SJSA1 (cell line): ENCODE measurements at regions not wholly inside any gene's neighbourhood (a gene's known extent, or its start where the extent isn't known, plus 50 kb on each side); places are given as distances from the start of the nearest gene placed in this dataset.
"Not testable (repeated sequence)": the region's sequence is repeated elsewhere in the genome, so short reads cannot be mapped to it uniquely, and the experiment has no call there.

ENCODE experiments used
- DNase-seq, 2 experiments: peaks; one replicate each; pipeline ENCODE4 v3.0.0-alpha.2; 2015 to 2020; ENCODE audit warnings: low spot score in 2 of 2, low read depth in 1 of 2
- H3K27ac ChIP-seq: fragments of 250-450 bp; sonication (Bioruptor Pico); 2 replicates; pipeline ENCODE4 v1.5.1; 2020; ENCODE audit warnings: mild to moderate bottlenecking, moderate library complexity
- H3K27me3 ChIP-seq: fragments of 250-450 bp; sonication (Bioruptor Pico); replicated peaks from 2 replicates; pipeline ENCODE4 v1.5.1; 2020; ENCODE audit warnings: mild to moderate bottlenecking, moderate library complexity
- H3K36me3 ChIP-seq: fragments of 250-450 bp; sonication (Bioruptor Pico); 2 replicates; pipeline ENCODE4 v1.5.1; 2020; ENCODE audit warnings: mild to moderate bottlenecking
- H3K4me1 ChIP-seq: fragments of 250-450 bp; sonication (Bioruptor Pico); replicated peaks from 2 replicates; pipeline ENCODE4 v1.6.1; 2021; ENCODE audit warnings: mild to moderate bottlenecking
- H3K4me3 ChIP-seq: fragments of 250-450 bp; sonication (Bioruptor Pico); 2 replicates; pipeline ENCODE4 v1.5.1; 2020; ENCODE audit warnings: mild to moderate bottlenecking
- H3K9me3 ChIP-seq: fragments of 250-450 bp; sonication (Bioruptor Pico); replicated peaks from 2 replicates; pipeline ENCODE4 v1.5.1; 2020; ENCODE audit warnings: mild to moderate bottlenecking

DNA sequence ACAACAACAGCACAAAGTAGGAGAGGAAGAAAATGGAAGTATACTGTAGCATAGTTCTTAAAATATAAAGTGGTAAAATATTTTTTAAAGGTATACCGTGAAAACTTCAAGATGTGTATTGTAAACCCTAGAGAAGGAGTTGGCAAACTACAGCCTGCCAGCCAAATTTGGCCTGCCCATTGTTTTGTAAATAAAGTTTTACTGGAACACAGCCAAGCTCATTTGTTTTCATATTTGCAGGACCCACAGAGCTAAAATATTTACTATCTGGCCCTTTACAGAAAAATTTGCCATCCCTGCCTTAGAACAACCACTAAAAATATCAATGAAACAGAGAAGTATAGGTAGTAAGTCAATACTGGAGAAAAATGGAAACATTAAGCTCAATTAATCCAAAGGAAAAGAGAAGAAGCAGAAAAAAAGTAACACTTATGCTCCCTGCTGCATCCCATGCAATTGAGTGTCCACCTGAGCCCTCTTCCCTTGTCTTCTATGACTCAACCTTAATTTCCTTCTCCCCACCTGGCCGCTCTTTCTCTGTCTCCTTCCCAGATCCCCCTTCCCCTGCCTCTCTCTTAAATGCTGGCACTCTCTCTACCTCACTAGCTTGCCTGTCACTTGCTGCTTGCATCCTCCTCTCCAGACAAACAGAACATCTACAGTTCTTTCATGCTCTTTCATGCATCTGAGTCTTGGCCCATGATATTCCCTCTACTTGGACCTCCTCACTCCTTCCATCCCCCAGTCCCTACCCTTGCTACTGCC, 50.6 kb upstream of the FER start:
- 0 out of 2 replicates have a peak, but pooled peaks cover 3% of the 10 kb centered on the region for H3K27me3 ChIP-seq
- no peaks in the 10 kb centered on the region for H3K9me3 ChIP-seq
- H3K4me3 ChIP-seq: no peak overlapping the region
- no peaks in the 10 kb centered on the region for H3K36me3 ChIP-seq
- H3K4me1 ChIP-seq: no peaks in the 10 kb centered on the region
- no peak for DNase-seq
- H3K27ac ChIP-seq: no peak overlapping the region

DNA sequence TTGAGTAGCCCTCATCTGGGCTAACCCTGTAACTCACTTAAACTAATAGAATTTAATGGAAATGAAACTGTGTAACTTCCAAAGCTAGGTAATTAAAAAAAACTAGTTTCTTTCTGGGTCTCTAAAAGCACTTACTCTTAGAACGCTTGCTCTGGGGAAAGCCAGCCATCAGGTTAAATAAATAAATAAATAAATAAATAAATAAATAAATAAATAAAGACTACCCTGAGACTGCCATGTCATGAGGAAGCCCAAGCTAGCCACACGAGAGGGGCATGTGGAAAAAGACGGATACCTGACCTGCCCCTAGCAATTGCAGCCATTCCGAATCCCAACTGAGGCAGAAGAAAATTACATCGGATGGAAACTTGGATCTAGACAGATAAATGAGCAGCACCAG, 51.3 kb upstream of the FER start:
- H3K4me1 ChIP-seq: no peaks in the 10 kb centered on the region
- H3K36me3 ChIP-seq: no peaks in the 10 kb centered on the region
- DNase-seq: no peak
- 0 out of 2 replicates have a peak, but pooled peaks cover 3% of the 10 kb centered on the region for H3K27me3 ChIP-seq
- no peaks in the 10 kb centered on the region for H3K9me3 ChIP-seq
- H3K4me3 ChIP-seq: no peak overlapping the region
- no peak overlapping the region for H3K27ac ChIP-seq

DNA sequence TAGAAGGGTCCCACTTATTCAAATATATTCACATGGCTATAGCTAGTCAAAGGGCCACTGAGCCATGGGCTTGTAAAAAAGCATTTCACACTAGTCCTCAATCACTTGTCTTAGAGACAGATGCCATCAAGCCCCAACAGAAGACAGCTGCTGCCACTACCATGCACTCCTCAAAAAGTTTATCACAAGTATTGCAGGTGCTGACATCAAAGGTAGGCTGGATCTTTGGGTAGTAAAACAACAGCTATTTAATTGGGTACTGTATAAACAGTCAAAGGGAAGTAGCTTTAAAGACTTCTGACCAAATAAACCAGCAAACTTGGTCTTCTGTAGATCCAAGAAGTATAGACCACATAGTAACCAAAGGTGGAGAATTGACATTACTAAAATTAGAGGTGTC, 59.2 kb upstream of the FER start:
- H3K4me1 ChIP-seq: no peaks in the 10 kb centered on the region
- no peak overlapping the region for H3K4me3 ChIP-seq
- no peak overlapping the region for H3K27ac ChIP-seq
- H3K36me3 ChIP-seq: no peaks in the 10 kb centered on the region; the same call in 1 of the 2 replicates
- DNase-seq: no peak
- H3K27me3 ChIP-seq: no peaks in the 10 kb centered on the region
- H3K9me3 ChIP-seq: no peaks in the 10 kb centered on the region

DNA sequence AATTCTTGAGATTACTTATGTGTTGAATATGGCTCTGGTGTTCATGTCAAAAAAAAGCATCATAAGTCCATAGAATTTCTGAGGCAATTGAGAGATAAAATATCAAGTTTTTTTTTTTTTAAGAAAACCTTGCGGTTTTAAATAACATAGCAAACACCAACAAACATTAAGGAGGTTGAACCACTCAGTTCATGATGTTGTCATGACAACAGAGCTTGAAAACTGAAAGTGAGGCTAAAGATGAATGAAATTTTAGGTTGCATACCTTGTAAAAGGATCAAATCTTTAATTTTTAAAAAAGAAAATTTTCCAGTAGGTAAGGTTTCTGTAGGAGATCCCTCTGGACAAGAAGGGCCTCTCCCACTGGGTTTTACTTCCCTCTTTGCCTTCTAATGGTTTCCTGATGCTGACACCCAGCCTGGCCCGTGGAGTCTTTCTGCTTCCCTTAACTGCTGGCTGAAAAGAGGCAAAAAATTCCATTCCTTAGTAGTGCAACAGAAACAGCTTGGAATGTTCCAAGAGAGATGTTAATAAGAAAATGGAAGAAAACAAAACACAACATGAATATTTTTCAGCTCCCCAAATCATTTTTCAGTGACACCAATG, 60.0 kb upstream of the FER start:
- H3K9me3 ChIP-seq: no peaks in the 10 kb centered on the region
- H3K4me3 ChIP-seq: no peak overlapping the region
- H3K27me3 ChIP-seq: no peaks in the 10 kb centered on the region
- H3K4me1 ChIP-seq: no peaks in the 10 kb centered on the region
- no peak overlapping the region for H3K27ac ChIP-seq
- no peaks in the 10 kb centered on the region; the same call in 1 of the 2 replicates for H3K36me3 ChIP-seq
- DNase-seq: no peak

DNA sequence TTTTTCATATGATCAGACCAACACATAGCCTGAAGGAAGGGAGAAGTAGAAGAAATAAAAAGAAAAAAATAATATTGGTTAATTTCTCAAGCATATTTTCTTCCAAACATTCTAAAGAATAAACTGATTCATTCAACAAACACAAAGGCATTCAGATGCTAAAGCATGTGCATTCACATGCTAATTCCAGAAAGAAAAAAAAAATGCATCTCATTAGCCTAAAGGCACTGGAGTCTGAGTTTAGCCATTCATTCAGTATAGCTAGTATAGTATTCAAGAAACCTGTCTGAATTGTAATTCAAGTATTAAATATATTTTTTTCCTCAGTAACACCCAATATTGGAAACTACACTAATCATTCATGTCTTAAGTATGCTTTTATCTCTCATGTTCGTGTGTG, 61.0 kb upstream of the FER start:
- Histone ChIP-seq H3K36me3 (no peaks in the 10 kb centered on the region; the same call in 1 of the 2 replicates), H3K27ac (no peak overlapping the region), H3K4me3 (no peak overlapping the region), H3K9me3 (no peaks in the 10 kb centered on the region), H3K4me1 (no peaks in the 10 kb centered on the region), H3K27me3 (no peaks in the 10 kb centered on the region)
- no peak for DNase-seq

DNA sequence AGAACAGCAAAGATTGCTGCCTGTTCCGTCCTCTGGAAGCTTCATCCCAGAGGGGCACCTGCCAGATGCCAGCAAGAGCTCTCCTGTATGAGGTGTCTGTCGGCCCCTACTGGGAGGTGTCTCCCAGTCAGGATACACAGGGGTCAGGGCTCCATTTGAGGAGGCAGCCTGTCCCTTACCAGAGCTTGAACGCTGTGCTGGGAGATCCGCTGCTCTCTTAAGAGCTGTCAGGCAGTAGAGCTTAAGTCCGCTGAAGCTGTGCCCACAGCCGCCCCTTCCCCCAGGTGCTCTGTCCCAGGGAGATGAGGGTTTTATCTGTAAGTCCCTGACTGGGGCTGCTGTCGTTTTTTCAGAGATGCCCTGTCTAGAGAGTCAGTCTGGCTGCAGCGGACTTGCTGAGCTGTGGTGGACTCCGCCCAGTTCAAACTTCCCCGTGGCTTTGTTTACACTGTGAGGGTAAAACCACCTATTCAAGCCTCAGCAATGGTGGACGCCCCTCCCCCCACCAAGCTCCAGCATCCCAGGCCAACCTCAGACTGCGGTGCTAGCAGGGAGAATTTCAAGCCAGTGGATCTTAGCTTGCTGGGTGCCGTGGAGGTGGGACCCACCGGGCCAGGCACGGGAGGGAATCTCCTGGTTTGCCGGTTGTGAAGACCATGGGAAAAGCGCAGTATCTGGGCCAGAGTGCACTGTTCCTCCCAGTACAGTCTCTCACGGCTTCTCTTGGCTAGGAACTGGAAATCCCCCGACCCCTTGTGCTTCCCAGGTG, 62.1 kb upstream of the FER start:
- not testable (repeated sequence) for DNase-seq, H3K4me3 ChIP-seq, H3K36me3 ChIP-seq, H3K9me3 ChIP-seq, H3K27ac ChIP-seq, H3K27me3 ChIP-seq, H3K4me1 ChIP-seq

DNA sequence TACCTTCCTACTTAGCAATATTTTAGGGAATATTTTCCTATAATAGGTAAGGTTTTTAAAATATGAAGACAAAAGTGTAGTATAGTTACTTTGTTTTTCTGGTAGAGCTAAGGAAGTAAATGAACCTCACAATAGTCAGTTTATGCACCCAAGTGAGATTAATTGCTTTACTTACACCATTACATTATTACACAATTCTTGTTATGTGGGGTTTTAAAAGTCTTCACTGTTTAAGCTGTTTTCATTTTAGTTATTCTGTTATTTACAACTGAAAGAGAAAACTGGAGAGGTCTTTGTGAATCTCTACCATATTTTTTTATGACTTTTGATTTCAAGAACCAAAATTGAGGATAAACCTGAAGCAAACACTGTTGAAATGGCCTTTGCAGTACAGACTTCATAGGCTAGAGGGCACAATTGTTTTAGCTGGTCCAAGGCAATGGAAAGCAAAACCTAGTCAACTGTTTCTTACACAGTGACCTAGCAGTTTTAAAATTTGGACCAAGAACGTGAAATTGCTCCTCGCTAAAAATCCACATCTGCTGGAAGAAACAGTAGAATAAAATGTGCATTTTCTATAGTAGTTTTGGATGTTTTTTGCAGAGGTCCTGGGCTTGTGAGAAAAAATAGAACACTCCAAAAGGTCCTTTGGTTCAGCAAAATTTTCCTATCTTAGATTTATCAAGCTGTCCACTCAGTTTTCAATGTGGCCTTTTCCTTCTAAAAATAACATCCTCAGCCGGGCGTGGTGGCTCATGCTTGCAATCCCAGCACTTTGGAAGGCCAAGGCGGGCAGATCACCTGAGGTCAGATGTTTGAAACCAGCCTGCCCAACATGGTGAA, 66.4 kb upstream of the FER start:
- Histone ChIP-seq H3K27ac (no peak overlapping the region), H3K27me3 (no peaks in the 10 kb centered on the region; the same call in 1 of the 2 replicates), H3K36me3 (no peaks in the 10 kb centered on the region), H3K4me1 (no peaks in the 10 kb centered on the region), H3K4me3 (no peak overlapping the region), H3K9me3 (no peaks in the 10 kb centered on the region)
- DNase-seq: peak in 1 of 2 experiments; percentile 49

DNA sequence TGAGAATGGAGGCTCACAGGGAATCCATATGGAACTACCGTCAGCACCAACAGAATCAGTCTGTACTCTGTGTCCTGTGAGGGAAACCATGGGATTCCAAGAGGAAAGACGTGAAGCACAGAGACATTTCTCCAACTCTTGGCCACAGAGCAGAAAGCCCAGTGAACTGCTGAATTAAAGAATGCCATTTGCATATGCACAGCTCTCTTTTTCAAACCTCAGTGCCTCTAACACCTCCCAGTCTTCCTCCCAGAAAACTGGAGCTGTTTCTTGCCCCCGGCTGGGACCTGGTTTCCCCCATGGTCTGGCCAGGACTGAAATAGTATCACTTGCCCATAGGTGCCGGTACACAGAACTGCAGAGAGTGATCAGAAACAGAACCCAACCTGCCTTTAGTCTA, 69.6 kb upstream of the FER start:
- no peak for DNase-seq
- no peaks in the 10 kb centered on the region for H3K4me1 ChIP-seq
- H3K9me3 ChIP-seq: no peaks in the 10 kb centered on the region
- no peak overlapping the region for H3K4me3 ChIP-seq
- no peaks in the 10 kb centered on the region for H3K36me3 ChIP-seq
- no peak overlapping the region for H3K27ac ChIP-seq
- H3K27me3 ChIP-seq: no peaks in the 10 kb centered on the region; the same call in 1 of the 2 replicates

DNA sequence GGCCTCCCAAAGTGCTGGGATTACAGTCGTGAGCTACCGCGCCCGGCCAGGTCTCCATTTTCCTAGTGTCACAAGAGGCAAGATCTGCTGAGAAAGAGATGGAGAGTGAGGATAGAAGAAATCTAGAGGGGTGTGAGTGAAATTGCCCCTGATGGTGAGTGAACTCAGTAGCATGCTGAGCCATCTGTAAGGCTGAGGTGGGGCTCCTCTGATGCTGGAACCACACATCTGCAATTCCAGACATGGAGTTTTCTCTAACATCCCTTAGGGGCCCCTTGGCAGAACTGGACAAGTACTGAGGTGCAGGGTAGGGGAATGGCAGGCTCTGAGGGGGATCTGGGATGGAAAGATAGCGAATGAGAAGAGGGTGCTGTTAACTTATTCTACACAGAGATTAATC, 72.0 kb upstream of the FER start:
- no peak overlapping the region for H3K27ac ChIP-seq
- no peaks in the 10 kb centered on the region for H3K9me3 ChIP-seq
- no peak for DNase-seq
- no peaks in the 10 kb centered on the region for H3K36me3 ChIP-seq
- no peak overlapping the region for H3K4me3 ChIP-seq
- H3K27me3 ChIP-seq: no peaks in the 10 kb centered on the region; the same call in 1 of the 2 replicates
- H3K4me1 ChIP-seq: no peaks in the 10 kb centered on the region

DNA sequence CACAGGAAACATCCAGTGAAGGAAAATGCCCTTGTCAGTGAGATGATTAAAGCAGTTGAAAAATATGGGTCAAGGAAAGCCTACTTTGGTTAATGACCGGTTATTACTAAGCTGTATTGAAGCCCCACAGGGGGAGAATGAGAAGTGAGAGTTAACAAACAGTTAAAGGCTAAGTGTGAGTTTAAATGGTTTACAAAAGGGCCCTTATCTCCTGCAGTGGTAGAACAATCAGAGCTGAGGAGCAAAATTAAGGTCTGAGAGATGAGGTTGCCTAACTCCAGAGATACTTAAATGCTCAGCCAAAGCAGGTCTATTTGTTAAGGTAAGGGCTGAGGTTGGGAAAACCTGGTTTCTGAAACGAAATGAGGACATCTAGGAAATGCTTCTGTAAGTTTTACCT, 75.1 kb upstream of the FER start:
- Histone ChIP-seq H3K36me3 (no peaks in the 10 kb centered on the region), H3K4me1 (no peaks in the 10 kb centered on the region), H3K4me3 (no peak overlapping the region), H3K27me3 (no peaks in the 10 kb centered on the region; the same call in 1 of the 2 replicates), H3K9me3 (no peaks in the 10 kb centered on the region), H3K27ac (no peak overlapping the region)
- DNase-seq: no peak

DNA sequence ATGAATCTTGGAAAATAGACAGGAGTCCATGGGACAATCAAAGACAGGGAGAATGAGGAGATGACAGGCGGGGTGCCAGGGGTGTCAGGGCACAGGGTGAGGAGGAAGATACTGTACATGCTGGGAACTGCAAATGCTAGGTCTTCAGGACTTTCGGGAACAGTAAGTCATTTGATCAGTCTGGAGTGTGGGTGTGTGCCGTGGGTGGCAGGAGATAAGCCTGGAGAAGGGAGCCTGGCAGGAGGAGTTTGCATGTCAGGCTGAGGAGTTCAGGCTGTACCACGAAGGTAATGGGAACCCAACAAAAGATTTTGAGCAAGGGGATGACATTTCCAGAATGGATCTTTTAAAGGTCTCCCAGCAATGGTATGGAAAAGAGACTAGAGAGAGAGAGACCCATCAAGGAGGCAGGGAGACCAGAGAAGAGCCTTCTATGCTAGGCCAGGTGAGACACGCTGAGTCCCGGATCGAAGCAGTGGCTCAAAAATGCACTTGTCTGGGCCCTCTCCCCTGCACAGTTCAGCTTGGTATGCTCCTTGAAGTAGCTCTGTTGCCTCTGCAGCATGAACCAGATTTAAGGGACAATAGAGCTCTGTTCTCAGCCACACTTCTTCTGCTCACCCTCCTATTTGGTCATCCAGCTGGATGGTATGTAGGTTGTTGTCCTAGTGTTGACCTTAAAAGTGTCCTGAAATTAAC, 77.0 kb upstream of the FER start:
- Histone ChIP-seq H3K36me3 (no peaks in the 10 kb centered on the region), H3K27ac (no peak overlapping the region), H3K4me3 (no peak overlapping the region), H3K4me1 (no peaks in the 10 kb centered on the region), H3K27me3 (no peaks in the 10 kb centered on the region), H3K9me3 (no peaks in the 10 kb centered on the region)
- no peak for DNase-seq

DNA sequence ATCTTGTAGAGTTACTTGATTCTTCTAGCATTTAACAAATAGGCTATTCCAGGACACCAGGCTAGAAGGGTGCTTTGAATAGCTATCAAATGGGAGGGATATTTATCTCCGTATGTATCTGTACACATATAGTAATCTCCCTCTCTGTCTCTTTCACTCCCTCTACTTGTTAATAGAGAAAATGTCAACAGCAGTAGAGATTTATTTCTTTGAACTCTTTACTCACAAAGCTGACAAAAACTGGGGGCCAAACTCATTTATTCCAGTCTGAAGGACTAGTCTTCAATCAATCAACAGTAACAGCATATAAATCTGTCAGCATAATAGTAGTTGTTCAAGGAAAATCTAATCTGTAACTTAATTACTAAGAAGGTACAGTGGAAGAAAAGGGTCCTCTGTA, 78.2 kb upstream of the FER start:
- H3K4me3 ChIP-seq: no peak overlapping the region
- no peaks in the 10 kb centered on the region for H3K4me1 ChIP-seq
- no peaks in the 10 kb centered on the region for H3K36me3 ChIP-seq
- H3K27me3 ChIP-seq: no peaks in the 10 kb centered on the region
- no peak overlapping the region for H3K27ac ChIP-seq
- no peaks in the 10 kb centered on the region for H3K9me3 ChIP-seq
- no peak for DNase-seq

DNA sequence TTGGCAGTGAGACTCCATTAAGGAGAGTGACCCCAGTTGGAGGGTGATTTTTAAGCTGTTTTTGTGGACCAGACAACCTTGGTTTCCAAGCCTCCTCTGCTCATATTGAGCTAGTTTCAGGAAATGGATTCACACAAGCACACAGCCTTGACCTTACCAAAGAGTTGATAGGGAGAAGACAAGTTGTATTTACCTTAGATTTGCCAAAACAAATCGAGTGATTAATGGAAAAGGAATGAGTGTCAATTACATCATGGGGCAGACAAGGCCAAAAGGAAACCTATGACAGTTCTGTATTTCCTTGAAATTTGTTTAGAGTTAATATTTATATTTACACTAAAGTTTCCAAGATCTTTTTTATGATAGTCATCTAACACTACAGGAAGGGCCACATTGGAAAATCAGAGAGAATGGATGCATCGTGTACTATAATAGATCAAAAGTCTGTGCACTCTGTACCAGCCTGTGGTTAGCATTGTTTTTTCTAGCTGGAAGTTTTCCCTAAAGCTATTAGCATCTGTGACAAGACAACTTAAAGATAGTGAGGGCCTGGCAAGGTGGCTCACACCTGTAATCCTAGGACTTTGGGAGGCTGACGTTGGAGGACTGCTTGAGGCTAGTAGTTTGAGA, 86.0 kb upstream of the FER start:
- H3K27ac ChIP-seq: no peak overlapping the region
- no peak overlapping the region for H3K4me3 ChIP-seq
- no peak for DNase-seq

More for the DNA sequence above, 86.0 kb upstream of the FER start:
- no peaks in the 10 kb centered on the region for H3K27me3 ChIP-seq
- no peaks in the 10 kb centered on the region for H3K36me3 ChIP-seq
- no peaks in the 10 kb centered on the region for H3K9me3 ChIP-seq
- H3K4me1 ChIP-seq: no peaks in the 10 kb centered on the region
